ENCODE measurements at regions not wholly inside any gene's neighbourhood (a gene's known extent, or its start where the extent isn't known, plus 50 kb on each side); places are given as distances from the start of the nearest gene placed in this dataset.

DNA sequence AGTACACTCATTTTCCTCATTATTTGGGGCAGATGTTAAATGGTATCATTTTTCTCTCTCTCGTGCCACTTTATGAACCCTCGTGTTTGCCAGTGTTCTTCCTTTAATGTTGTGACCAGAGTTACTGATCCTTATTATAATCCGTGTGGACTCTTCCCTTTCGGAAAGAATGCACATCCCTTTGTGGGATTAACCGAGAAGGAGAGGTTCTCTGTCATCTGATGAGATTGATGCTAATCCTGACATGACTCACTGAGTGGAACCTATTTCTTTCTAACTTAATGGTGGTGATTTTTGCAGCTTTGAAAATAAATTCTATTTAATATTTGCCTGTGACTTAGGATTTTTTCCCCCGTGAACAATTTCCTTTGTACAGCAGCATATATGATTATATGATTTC is 300.0 kb upstream of the MAN1A1 start:
- ChIA-PET POLR2A (no interaction called here), CTCF (no interaction called here)
- peaks cover 0 to 3% of the 10 kb centered on the region in 2 experiments; a peak in 2 of 4 replicates for H3K4me1 ChIP-seq (ENCODE audit: control insufficient read depth in 1 of 2, insufficient read depth in 2 of 2, low read depth in 1 of 2, low read length in 1 of 2)
- no peak overlapping the region for H3K27ac ChIP-seq (ENCODE audit: low read depth in 2 of 2, low read length in 1 of 2)
- 87% methylated on average over 6 of the region's 6 CpGs for WGBS (ENCODE audit: low lambda C conversion rate)
- no peak overlapping the region for H2AFZ ChIP-seq (ENCODE audit: low read depth)
- TF ChIP-seq GABPA (IDR thresholded peaks at IDR 0.05; ENCODE audit: low read depth) (no peak), YY1 (IDR thresholded peaks at IDR 0.05; ENCODE audit: low read depth) (no peak), RXRA (IDR thresholded peaks at IDR 0.05; ENCODE audit: borderline replicate concordance, low read depth) (no peak), CHD2 (IDR thresholded peaks at IDR 0.05; ENCODE audit: low read length, partially characterized antibody) (no peak), TAF1 (IDR thresholded peaks at IDR 0.05; ENCODE audit: borderline replicate concordance, low read depth, low read length) (no peak), FOSL2 (IDR thresholded peaks at IDR 0.05; ENCODE audit: borderline replicate concordance, low read depth) (no peak), ELF1 (IDR thresholded peaks at IDR 0.05) (no peak), RAD21 (IDR thresholded peaks at IDR 0.05; ENCODE audit: low read length) (no peak), SMC3 (IDR thresholded peaks at IDR 0.05; ENCODE audit: low read depth, low read length) (no peak), SIN3A (IDR thresholded peaks at IDR 0.05; ENCODE audit: borderline replicate concordance, low read depth, low read length) (no peak), POLR2AphosphoS5 (IDR thresholded peaks at IDR 0.05; ENCODE audit: low read depth, low read length) (no peak)
- TF ChIP-seq, protein P1, sequence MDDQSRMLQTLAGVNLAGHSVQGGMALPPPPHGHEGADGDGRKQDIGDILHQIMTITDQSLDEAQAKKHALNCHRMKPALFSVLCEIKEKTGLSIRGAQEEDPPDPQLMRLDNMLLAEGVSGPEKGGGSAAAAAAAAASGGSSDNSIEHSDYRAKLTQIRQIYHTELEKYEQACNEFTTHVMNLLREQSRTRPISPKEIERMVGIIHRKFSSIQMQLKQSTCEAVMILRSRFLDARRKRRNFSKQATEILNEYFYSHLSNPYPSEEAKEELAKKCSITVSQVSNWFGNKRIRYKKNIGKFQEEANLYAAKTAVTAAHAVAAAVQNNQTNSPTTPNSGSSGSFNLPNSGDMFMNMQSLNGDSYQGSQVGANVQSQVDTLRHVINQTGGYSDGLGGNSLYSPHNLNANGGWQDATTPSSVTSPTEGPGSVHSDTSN (IDR thresholded peaks at IDR 0.05), result no peak
- TF ChIP-seq, protein P2, sequence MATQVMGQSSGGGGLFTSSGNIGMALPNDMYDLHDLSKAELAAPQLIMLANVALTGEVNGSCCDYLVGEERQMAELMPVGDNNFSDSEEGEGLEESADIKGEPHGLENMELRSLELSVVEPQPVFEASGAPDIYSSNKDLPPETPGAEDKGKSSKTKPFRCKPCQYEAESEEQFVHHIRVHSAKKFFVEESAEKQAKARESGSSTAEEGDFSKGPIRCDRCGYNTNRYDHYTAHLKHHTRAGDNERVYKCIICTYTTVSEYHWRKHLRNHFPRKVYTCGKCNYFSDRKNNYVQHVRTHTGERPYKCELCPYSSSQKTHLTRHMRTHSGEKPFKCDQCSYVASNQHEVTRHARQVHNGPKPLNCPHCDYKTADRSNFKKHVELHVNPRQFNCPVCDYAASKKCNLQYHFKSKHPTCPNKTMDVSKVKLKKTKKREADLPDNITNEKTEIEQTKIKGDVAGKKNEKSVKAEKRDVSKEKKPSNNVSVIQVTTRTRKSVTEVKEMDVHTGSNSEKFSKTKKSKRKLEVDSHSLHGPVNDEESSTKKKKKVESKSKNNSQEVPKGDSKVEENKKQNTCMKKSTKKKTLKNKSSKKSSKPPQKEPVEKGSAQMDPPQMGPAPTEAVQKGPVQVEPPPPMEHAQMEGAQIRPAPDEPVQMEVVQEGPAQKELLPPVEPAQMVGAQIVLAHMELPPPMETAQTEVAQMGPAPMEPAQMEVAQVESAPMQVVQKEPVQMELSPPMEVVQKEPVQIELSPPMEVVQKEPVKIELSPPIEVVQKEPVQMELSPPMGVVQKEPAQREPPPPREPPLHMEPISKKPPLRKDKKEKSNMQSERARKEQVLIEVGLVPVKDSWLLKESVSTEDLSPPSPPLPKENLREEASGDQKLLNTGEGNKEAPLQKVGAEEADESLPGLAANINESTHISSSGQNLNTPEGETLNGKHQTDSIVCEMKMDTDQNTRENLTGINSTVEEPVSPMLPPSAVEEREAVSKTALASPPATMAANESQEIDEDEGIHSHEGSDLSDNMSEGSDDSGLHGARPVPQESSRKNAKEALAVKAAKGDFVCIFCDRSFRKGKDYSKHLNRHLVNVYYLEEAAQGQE (IDR thresholded peaks at IDR 0.05; ENCODE audit: low read depth, low read length), result no peak
- TF ChIP-seq, protein P3, sequence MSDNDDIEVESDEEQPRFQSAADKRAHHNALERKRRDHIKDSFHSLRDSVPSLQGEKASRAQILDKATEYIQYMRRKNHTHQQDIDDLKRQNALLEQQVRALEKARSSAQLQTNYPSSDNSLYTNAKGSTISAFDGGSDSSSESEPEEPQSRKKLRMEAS (IDR thresholded peaks at IDR 0.05; ENCODE audit: low read depth), result no peak
- TF ChIP-seq, protein P4, sequence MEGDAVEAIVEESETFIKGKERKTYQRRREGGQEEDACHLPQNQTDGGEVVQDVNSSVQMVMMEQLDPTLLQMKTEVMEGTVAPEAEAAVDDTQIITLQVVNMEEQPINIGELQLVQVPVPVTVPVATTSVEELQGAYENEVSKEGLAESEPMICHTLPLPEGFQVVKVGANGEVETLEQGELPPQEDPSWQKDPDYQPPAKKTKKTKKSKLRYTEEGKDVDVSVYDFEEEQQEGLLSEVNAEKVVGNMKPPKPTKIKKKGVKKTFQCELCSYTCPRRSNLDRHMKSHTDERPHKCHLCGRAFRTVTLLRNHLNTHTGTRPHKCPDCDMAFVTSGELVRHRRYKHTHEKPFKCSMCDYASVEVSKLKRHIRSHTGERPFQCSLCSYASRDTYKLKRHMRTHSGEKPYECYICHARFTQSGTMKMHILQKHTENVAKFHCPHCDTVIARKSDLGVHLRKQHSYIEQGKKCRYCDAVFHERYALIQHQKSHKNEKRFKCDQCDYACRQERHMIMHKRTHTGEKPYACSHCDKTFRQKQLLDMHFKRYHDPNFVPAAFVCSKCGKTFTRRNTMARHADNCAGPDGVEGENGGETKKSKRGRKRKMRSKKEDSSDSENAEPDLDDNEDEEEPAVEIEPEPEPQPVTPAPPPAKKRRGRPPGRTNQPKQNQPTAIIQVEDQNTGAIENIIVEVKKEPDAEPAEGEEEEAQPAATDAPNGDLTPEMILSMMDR (IDR thresholded peaks at IDR 0.05), result no peak
- H3K36me3 ChIP-seq (replicated peaks in 1 of 2; ENCODE audit: control insufficient read depth in 1 of 2, insufficient read depth in 2 of 2, low read length in 1 of 2), result no peaks in the 10 kb centered on the region
- H3K9me2 ChIP-seq, result no peaks in the 10 kb centered on the region
- H3K4me2 ChIP-seq, result no peak overlapping the region
- H3K79me2 ChIP-seq (ENCODE audit: insufficient read depth), result no peaks in the 10 kb centered on the region
- no peaks in the 10 kb centered on the region for H4K20me1 ChIP-seq (ENCODE audit: insufficient read depth)
- H3K4me3 ChIP-seq (ENCODE audit: low read depth in 2 of 2, low read length in 1 of 2), result no peak overlapping the region
- H3F3A ChIP-seq (replicated peaks; ENCODE audit: insufficient read depth), result no peaks in the 10 kb centered on the region
- DNase-seq, result no peak
- no peaks in the 10 kb centered on the region for H3K9me3 ChIP-seq
- H3K9ac ChIP-seq, result no peak overlapping the region
- H3K27me3 ChIP-seq (ENCODE audit: insufficient read depth), result no peaks in the 10 kb centered on the region
